Posterior cingulate gyrus (tissue), 11 donors: ENCODE measurements at regions not wholly inside any gene's neighbourhood (a gene's known extent, or its start where the extent isn't known, plus 50 kb on each side); places are given as distances from the start of the nearest gene placed in this dataset.
"Not testable (repeated sequence)": the region's sequence is repeated elsewhere in the genome, so short reads cannot be mapped to it uniquely, and the experiment has no call there.

Experiments
- DNase-seq, 10 donors: peaks; one replicate each; pipeline versions ENCODE4 v3.0.0 to v3.0.0-alpha.2; 2020 to 2021; ENCODE audit warnings: mixed read lengths in 3 of 10
- intact Hi-C: fragments of 100-400 bp; cut with DNase I; formaldehyde crosslinking; loops from one replicate; pipeline ENCODE4 v1.15.1; 2023

GRCh38 chr5:145660897-145661640 is 174.1 kb downstream of the PRELID2 start:
- intact Hi-C loops = no loop called here
- DNase-seq = no peak

GRCh38 chr5:145658435-145658834 is 176.7 kb downstream of the PRELID2 start:
- no peak for DNase-seq

GRCh38 chr5:145652700-145653099 is 182.4 kb downstream of the PRELID2 start:
- intact Hi-C loops, DNase-seq: not testable (repeated sequence)

More at GRCh38 chr5:145658435-145658834, 176.7 kb downstream of the PRELID2 start:
- intact Hi-C loops = no loop called here

- intact Hi-C loops, DNase-seq: not testable (repeated sequence)
Observed at GRCh38 chr5:145647137-145647536, 188.0 kb downstream of the PRELID2 start.

- DNase-seq, intact Hi-C loops: not testable (repeated sequence)
Observed at GRCh38 chr5:145643214-145643613, 191.9 kb downstream of the PRELID2 start.

GRCh38 chr5:145637396-145637795 is 197.7 kb downstream of the PRELID2 start:
- intact Hi-C loops = no loop called here
- DNase-seq = no peak

- DNase-seq = no peak
Observed at GRCh38 chr5:145636371-145636770, 198.8 kb downstream of the PRELID2 start.

GRCh38 chr5:145633474-145633873 is 201.7 kb downstream of the PRELID2 start:
- intact Hi-C loops = no loop called here
- DNase-seq = no peak

More at GRCh38 chr5:145636371-145636770, 198.8 kb downstream of the PRELID2 start:
- intact Hi-C loops = no loop called here

GRCh38 chr5:145632701-145633100 is 202.4 kb downstream of the PRELID2 start:
- DNase-seq = no peak
- intact Hi-C loops = no loop called here

GRCh38 chr5:145629047-145629446 is 206.1 kb downstream of the PRELID2 start:
- intact Hi-C loops = no loop called here
- DNase-seq = no peak

GRCh38 chr5:145628525-145628924 is 206.6 kb downstream of the PRELID2 start:
- intact Hi-C loops = no loop called here
- no peak for DNase-seq

GRCh38 chr5:145619806-145620310 is 215.3 kb downstream of the PRELID2 start:
- no peak for DNase-seq
- intact Hi-C loops = no loop called here

- intact Hi-C loops, DNase-seq: not testable (repeated sequence)
Observed at GRCh38 chr5:145616739-145617138, 218.4 kb downstream of the PRELID2 start.

GRCh38 chr5:145598983-145599382 is 236.2 kb downstream of the PRELID2 start:
- DNase-seq = no peak
- intact Hi-C loops = no loop called here

- intact Hi-C loops = no loop called here
- DNase-seq = no peak
Observed at GRCh38 chr5:145598184-145598583, 237.0 kb downstream of the PRELID2 start.

- DNase-seq = no peak
- intact Hi-C loops = no loop called here
Observed at GRCh38 chr5:145591578-145591977, 243.6 kb downstream of the PRELID2 start.

GRCh38 chr5:145589063-145589462 is 246.1 kb downstream of the PRELID2 start:
- no peak for DNase-seq
- intact Hi-C loops = no loop called here

GRCh38 chr5:145588558-145588957 is 246.6 kb downstream of the PRELID2 start:
- intact Hi-C loops = no loop called here
- no peak for DNase-seq

- intact Hi-C loops = no loop called here
- DNase-seq = no peak
Observed at GRCh38 chr5:145588113-145588512, 247.0 kb downstream of the PRELID2 start.

- DNase-seq = no peak
- intact Hi-C loops = no loop called here
Observed at GRCh38 chr5:145587710-145588109, 247.4 kb downstream of the PRELID2 start.

GRCh38 chr5:145587308-145587672 is 247.9 kb downstream of the PRELID2 start:
- DNase-seq = no peak
- intact Hi-C loops = no loop called here

- DNase-seq = no peak
- intact Hi-C loops = no loop called here
Observed at GRCh38 chr5:145586661-145587307, 248.4 kb downstream of the PRELID2 start.
